ENCODE measurements at regions not wholly inside any gene's neighbourhood (a gene's known extent, or its start where the extent isn't known, plus 50 kb on each side); places are given as distances from the start of the nearest gene placed in this dataset.

DNA sequence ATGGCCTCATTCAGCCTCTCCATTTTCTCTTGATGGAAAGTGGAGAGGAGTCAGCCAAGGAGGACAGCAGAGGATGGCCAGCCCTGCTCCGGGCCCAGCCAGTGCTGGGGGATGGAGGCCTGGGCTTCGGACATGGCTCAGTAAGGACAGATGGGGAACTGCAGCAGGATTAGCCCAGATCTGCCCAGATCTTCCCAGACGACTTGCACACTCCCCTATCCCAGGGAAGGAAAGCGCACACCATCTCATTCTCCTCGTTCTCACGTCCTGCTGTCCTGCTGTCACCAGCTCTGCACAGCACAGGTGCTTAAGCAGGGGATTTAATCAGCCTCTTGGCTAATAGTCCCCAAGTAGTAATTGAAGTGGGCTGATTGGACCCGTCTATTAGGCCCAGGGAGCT lies 100.2 kb upstream of the SDK2 start:
- TF ChIP-seq POLR2A (IDR thresholded peaks at IDR 0.05) (no peak), EP300 (IDR thresholded peaks at IDR 0.05; ENCODE audit: low read depth) (no peak), POLR2AphosphoS5 (IDR thresholded peaks at IDR 0.05) (no peak)
- TF ChIP-seq, protein P1, sequence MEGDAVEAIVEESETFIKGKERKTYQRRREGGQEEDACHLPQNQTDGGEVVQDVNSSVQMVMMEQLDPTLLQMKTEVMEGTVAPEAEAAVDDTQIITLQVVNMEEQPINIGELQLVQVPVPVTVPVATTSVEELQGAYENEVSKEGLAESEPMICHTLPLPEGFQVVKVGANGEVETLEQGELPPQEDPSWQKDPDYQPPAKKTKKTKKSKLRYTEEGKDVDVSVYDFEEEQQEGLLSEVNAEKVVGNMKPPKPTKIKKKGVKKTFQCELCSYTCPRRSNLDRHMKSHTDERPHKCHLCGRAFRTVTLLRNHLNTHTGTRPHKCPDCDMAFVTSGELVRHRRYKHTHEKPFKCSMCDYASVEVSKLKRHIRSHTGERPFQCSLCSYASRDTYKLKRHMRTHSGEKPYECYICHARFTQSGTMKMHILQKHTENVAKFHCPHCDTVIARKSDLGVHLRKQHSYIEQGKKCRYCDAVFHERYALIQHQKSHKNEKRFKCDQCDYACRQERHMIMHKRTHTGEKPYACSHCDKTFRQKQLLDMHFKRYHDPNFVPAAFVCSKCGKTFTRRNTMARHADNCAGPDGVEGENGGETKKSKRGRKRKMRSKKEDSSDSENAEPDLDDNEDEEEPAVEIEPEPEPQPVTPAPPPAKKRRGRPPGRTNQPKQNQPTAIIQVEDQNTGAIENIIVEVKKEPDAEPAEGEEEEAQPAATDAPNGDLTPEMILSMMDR (IDR thresholded peaks at IDR 0.05) = no peak
- no peaks in the 10 kb centered on the region for H3K36me3 ChIP-seq
- H3K4me1 ChIP-seq = no peaks in the 10 kb centered on the region

DNA sequence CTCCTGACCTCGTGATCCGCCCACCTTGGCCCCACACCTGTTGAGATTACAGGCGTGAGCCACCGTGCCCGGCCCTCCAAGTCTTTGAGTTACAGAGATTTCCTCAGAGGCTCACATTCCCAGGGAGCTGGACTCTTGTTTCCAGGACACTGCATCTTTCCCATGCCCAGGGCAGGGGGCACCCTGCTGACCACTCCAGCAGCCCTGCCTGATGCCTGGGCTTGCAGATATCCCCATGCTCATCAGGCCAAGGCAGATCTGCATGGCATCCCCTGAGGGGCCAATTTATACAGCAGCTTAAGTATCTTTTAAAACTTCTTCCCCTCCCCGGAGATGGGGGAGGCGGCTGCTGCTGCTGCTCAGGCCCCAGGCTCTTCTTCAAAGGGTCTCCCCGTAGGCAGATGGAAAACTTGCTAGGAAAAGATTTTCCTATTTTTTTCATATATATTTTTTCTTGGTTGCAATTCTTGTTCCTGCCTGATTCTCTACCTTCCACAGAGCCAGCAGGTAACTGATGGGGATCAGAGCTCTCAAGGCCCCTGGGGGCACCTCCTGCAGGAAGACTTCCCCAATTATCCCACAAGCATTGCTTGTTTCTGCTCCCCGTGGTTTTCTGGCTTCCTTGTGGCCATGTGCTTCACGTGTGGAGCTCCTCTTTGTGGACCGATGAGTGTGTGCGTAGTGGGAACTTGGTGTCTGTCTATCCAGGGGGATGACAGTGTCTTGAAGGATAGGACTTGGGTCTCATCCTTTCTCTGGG lies 102.2 kb upstream of the SDK2 start:
- Histone ChIP-seq H3K36me3 (no peaks in the 10 kb centered on the region), H3K4me1 (no peaks in the 10 kb centered on the region), H3K27me3 (peaks cover 30% of the 10 kb centered on the region), H3K27ac (no peak overlapping the region), H3K4me3 (no peak overlapping the region), H3K9me3 (no peaks in the 10 kb centered on the region)
- intact Hi-C loops (cut with DNase I; ENCODE audit: low total_unique reads) = no loop called here
- in situ Hi-C loops (cut with MboI; ENCODE audit: low pct_ligation_motif_present in 1 of 4, low pct_unique_long_range_greater_than_20kb in 1 of 4, low sequenced_read_pairs in 3 of 4) = no loop called here
- no peak for DNase-seq
- TF ChIP-seq EP300 (IDR thresholded peaks at IDR 0.05; ENCODE audit: low read depth) (no peak), POLR2A (IDR thresholded peaks at IDR 0.05) (no peak), POLR2AphosphoS5 (IDR thresholded peaks at IDR 0.05) (no peak)
- TF ChIP-seq, protein P1 (IDR thresholded peaks at IDR 0.05) = no peak
- WGBS, 2 donors (ENCODE audit: low coverage in 1 of 2) = 65 to 80% methylated on average over 1 to 12 of the region's 12 CpGs

More for the DNA sequence above, 100.2 kb upstream of the SDK2 start:
- in situ Hi-C loops (cut with MboI; ENCODE audit: low pct_ligation_motif_present in 1 of 4, low pct_unique_long_range_greater_than_20kb in 1 of 4, low sequenced_read_pairs in 3 of 4) = no loop called here
- H3K9me3 ChIP-seq = no peaks in the 10 kb centered on the region
- DNase-seq = no peak
- H3K27ac ChIP-seq = no peak overlapping the region
- H3K27me3 ChIP-seq = peaks cover 37% of the 10 kb centered on the region
- intact Hi-C loops (cut with DNase I; ENCODE audit: low total_unique reads) = no loop called here
- 61% methylated on average over 7 of the region's 7 CpGs; no CpG with 5 or more reads in 1 of the 2 donors for WGBS, 2 donors (ENCODE audit: low coverage in 1 of 2)
- no peak overlapping the region for H3K4me3 ChIP-seq

DNA sequence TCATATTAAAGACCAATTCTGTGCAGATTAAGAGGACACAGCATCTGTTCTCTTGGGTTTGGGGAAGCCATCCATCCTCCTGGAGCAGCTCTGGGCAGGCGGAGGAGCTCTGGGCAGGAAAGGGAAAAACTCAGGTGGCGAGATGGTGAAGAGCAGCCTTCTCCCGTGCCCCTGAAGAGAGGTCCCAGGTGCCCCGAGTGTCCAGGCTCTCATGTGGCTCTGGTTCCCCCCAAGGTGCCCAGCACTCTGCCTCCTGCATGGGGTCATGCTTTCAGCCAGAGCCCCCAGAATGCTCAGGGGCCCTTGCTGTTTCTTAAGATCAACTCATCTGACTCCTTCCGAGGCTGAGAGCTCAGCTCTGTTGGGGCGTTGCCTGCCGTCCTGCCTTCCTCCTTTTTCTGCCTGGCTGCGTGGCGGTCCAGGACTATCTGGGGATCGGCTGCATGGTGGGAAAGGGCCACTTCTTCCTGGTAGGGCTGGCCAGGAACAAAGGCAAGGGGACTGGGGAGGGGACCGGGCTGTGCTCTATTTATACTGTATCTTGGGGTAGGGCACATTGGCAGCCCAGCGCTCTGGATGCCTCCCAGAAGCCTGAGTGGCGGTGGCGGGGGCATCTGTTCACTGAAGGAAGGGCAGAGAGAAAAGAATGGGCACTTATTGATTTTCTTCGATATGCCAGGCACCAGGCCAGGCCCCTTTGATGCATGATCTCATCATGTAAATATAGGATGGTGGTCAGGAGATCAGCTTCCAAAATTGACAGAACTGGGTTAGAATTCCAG lies 103.2 kb upstream of the SDK2 start:
- 50 to 61% methylated on average over 1 to 15 of the region's 15 CpGs for WGBS, 2 donors (ENCODE audit: low coverage in 1 of 2)
- no peak overlapping the region for H3K4me3 ChIP-seq
- peaks cover 24% of the 10 kb centered on the region for H3K27me3 ChIP-seq
- in situ Hi-C loops (cut with MboI; ENCODE audit: low pct_ligation_motif_present in 1 of 4, low pct_unique_long_range_greater_than_20kb in 1 of 4, low sequenced_read_pairs in 3 of 4) (no loop called here), intact Hi-C loops (cut with DNase I; ENCODE audit: low total_unique reads) (no loop called here)
- no peaks in the 10 kb centered on the region for H3K9me3 ChIP-seq
- no peak for TF ChIP-seq POLR2A (IDR thresholded peaks at IDR 0.05)
- TF ChIP-seq EP300 (IDR thresholded peaks at IDR 0.05; ENCODE audit: low read depth) = no peak
- no peak for TF ChIP-seq POLR2AphosphoS5 (IDR thresholded peaks at IDR 0.05)
- TF ChIP-seq, protein P1 (IDR thresholded peaks at IDR 0.05) = no peak
- no peaks in the 10 kb centered on the region for H3K4me1 ChIP-seq
- H3K36me3 ChIP-seq = no peaks in the 10 kb centered on the region
- DNase-seq = no peak
- H3K27ac ChIP-seq = no peak overlapping the region

DNA sequence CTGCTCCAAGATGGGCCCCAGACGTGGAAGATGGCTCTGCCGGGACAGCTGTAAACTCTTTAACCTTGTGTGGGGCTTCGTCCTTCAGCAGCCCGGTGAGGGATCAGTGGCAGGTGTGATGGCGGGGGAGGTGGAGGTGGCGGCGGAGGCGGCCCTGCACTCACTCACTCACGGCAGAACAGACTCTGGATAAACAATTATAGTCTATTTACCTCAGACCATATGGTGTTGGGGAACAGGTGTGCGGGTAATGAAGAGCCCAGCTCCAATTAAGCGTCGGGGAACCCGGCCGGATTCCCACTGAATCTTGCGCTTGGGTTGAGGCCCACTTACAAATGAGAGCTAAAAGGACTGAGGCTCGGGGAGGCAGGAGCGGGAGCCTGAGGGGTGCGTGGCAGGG lies 104.3 kb upstream of the SDK2 start:
- WGBS, 2 donors (ENCODE audit: low coverage in 1 of 2) = 83% methylated on average over 18 of the region's 18 CpGs; no CpG with 5 or more reads in 1 of the 2 donors
- in situ Hi-C loops (cut with MboI; ENCODE audit: low pct_ligation_motif_present in 1 of 4, low pct_unique_long_range_greater_than_20kb in 1 of 4, low sequenced_read_pairs in 3 of 4) (no loop called here), intact Hi-C loops (cut with DNase I; ENCODE audit: low total_unique reads) (no loop called here)
- Histone ChIP-seq H3K9me3 (no peaks in the 10 kb centered on the region), H3K4me1 (no peaks in the 10 kb centered on the region), H3K36me3 (no peaks in the 10 kb centered on the region), H3K4me3 (no peak overlapping the region), H3K27ac (no peak overlapping the region), H3K27me3 (peaks cover 14% of the 10 kb centered on the region)
- DNase-seq = no peak
- TF ChIP-seq, protein P1 (IDR thresholded peaks at IDR 0.05) = no peak
- no peak for TF ChIP-seq EP300 (IDR thresholded peaks at IDR 0.05; ENCODE audit: low read depth)
- no peak for TF ChIP-seq POLR2AphosphoS5 (IDR thresholded peaks at IDR 0.05)

Measured in transverse colon (tissue), 4 donors.